ENCODE measurements at regions not wholly inside any gene's neighbourhood (a gene's known extent, or its start where the extent isn't known, plus 50 kb on each side); places are given as distances from the start of the nearest gene placed in this dataset.

GRCh38 chr2:120563616-120564015, 172.1 kb upstream of the GLI2 start:
- no CpG with 5 or more reads among the region's 2 CpGs for WGBS (ENCODE audit: extremely low coverage, insufficient read length, low lambda C conversion rate)
- Histone ChIP-seq H2BK5ac (ENCODE audit: insufficient read length, low read length) (no peak overlapping the region), H3K14ac (ENCODE audit: insufficient read depth, low read length) (no peak overlapping the region), H2BK120ac (ENCODE audit: low read depth, low read length, poor library complexity, severe bottlenecking) (no peak overlapping the region), H4K5ac (ENCODE audit: insufficient read length, low read depth, low read length) (no peak overlapping the region), H3K9ac (ENCODE audit: extremely low read depth, insufficient read length, low read length) (no peak overlapping the region), H3K18ac (ENCODE audit: insufficient read length, low read depth, low read length) (no peak overlapping the region), H3K23ac (ENCODE audit: insufficient read length, low read depth, low read length) (no peak overlapping the region), H3K79me2 (ENCODE audit: insufficient read depth, low read length) (no peaks in the 10 kb centered on the region), H3K23me2 (ENCODE audit: insufficient read length, low read depth, low read length, poor library complexity, severe bottlenecking) (peaks cover 3% of the 10 kb centered on the region), H3K4ac (ENCODE audit: low read depth, low read length) (no peak overlapping the region), H4K8ac (replicated peaks; ENCODE audit: insufficient read length, low read depth, low read length) (no peak overlapping the region), H3K79me1 (ENCODE audit: insufficient read depth, low read depth, low read length, poor library complexity, severe bottlenecking) (no peaks in the 10 kb centered on the region), H3K4me2 (ENCODE audit: insufficient read depth, insufficient read length, low read length) (no peak overlapping the region), H2AFZ (ENCODE audit: low read length) (no peak overlapping the region), H3K4me1 (ENCODE audit: insufficient read depth, low read length) (no peaks in the 10 kb centered on the region), H3T11ph (ENCODE audit: low read length) (no peak overlapping the region), H3K27ac (ENCODE audit: insufficient read length, low read depth, low read length) (no peak overlapping the region), H4K91ac (ENCODE audit: insufficient read length, low read depth, low read length) (no peak overlapping the region), H3K56ac (ENCODE audit: insufficient read length, low read depth, low read length) (no peak overlapping the region), H2BK20ac (ENCODE audit: low read depth, low read length, poor library complexity, severe bottlenecking) (no peak overlapping the region), H3K27me3 (ENCODE audit: insufficient read depth, low read length) (no peaks in the 10 kb centered on the region), H2BK12ac (ENCODE audit: insufficient read length, low read depth, low read length) (no peak overlapping the region), H3K9me3 (ENCODE audit: control insufficient read depth, low read depth, low read length) (no peaks in the 10 kb centered on the region), H2BK15ac (ENCODE audit: low read depth, low read length) (no peak overlapping the region), H4K20me1 (ENCODE audit: control insufficient read depth, insufficient read depth, insufficient read length) (no peaks in the 10 kb centered on the region), H2AK5ac (ENCODE audit: insufficient read length, low read length) (no peak overlapping the region)
- Mint-ChIP-seq H3K27me3 (ENCODE audit: low read depth) (peaks cover 86% of the 10 kb centered on the region), H3K27ac (no peak overlapping the region), H3K4me1 (peaks cover 7 to 13% of the 10 kb centered on the region in 2 experiments), H3K9me3 (no peaks in the 10 kb centered on the region), H3K36me3 (ENCODE audit: insufficient read depth in 1 of 3, low read depth in 3 of 3) (no peaks in the 10 kb centered on the region), H3K4me3 (no peak overlapping the region)
- no peak for TF ChIP-seq CTCF (conservative IDR thresholded peaks at IDR 0.05)
- DNase-seq: no peak

All from H9 (cell line).